ENCODE measurements at regions not wholly inside any gene's neighbourhood (a gene's known extent, or its start where the extent isn't known, plus 50 kb on each side); places are given as distances from the start of the nearest gene placed in this dataset.

GRCh38 chr11:109036011-109036410 lies 371.1 kb downstream of the DDX10 start:
- Histone ChIP-seq H3K9ac (no peak overlapping the region), H3K4me2 (peak overlapping the region; percentile 53), H2AFZ (replicated peaks) (peak overlapping the region; percentile 27), H4K20me1 (ENCODE audit: low read depth) (no peaks in the 10 kb centered on the region), H3K4me3 (no peak overlapping the region), H3K36me3 (no peaks in the 10 kb centered on the region), H3K27ac (peak overlapping the region; percentile 41), H3K27me3 (no peaks in the 10 kb centered on the region), H3K79me2 (ENCODE audit: low read depth) (no peaks in the 10 kb centered on the region), H3K9me3 (ENCODE audit: low read depth) (no peaks in the 10 kb centered on the region), H3F3A (ENCODE audit: low read depth) (peaks cover 7% of the 10 kb centered on the region), H3K4me1 (peaks cover 26% of the 10 kb centered on the region)
- H3K4me3 Mint-ChIP-seq, result no peak overlapping the region
- peaks cover 6% of the 10 kb centered on the region for H3K9me3 Mint-ChIP-seq
- H3K4me1 Mint-ChIP-seq, result peaks cover 25% of the 10 kb centered on the region
- H3K27me3 Mint-ChIP-seq (ENCODE audit: insufficient read depth, low read depth), result peaks cover 3% of the 10 kb centered on the region
- H3K36me3 Mint-ChIP-seq, result no peaks in the 10 kb centered on the region
- TF ChIP-seq CTCF (IDR thresholded peaks at IDR 0.05) (no peak), EZH2 (IDR thresholded peaks at IDR 0.05) (no peak), EZH2phosphoT487 (IDR thresholded peaks at IDR 0.05) (no peak)
- peak; percentile 15 for DNase-seq (ENCODE audit: low spot score)
- peak overlapping the region; percentile 15 for H3K27ac Mint-ChIP-seq

- H3K9ac ChIP-seq, result no peak overlapping the region
- H3K36me3 ChIP-seq, result no peaks in the 10 kb centered on the region
- H3F3A ChIP-seq (ENCODE audit: low read depth), result peaks cover 7% of the 10 kb centered on the region
- Mint-ChIP-seq H3K4me1 (peaks cover 25% of the 10 kb centered on the region), H3K27me3 (ENCODE audit: insufficient read depth, low read depth) (peaks cover 3% of the 10 kb centered on the region), H3K4me3 (no peak overlapping the region), H3K36me3 (no peaks in the 10 kb centered on the region), H3K27ac (peak overlapping the region; percentile 67), H3K9me3 (peaks cover 3% of the 10 kb centered on the region)
- TF ChIP-seq EZH2phosphoT487 (IDR thresholded peaks at IDR 0.05), result no peak
- no peak for TF ChIP-seq CTCF (IDR thresholded peaks at IDR 0.05)
- TF ChIP-seq EZH2 (IDR thresholded peaks at IDR 0.05), result no peak
- peaks cover 26% of the 10 kb centered on the region for H3K4me1 ChIP-seq
- peak overlapping the region; percentile 21 for H3K4me2 ChIP-seq
- no peaks in the 10 kb centered on the region for H3K27me3 ChIP-seq
- peak overlapping the region; percentile 69 for H3K27ac ChIP-seq
- H3K9me3 ChIP-seq (ENCODE audit: low read depth), result no peaks in the 10 kb centered on the region
- H4K20me1 ChIP-seq (ENCODE audit: low read depth), result no peaks in the 10 kb centered on the region
- H2AFZ ChIP-seq (replicated peaks), result peak overlapping the region; percentile 45
- no peak overlapping the region for H3K4me3 ChIP-seq
- no peaks in the 10 kb centered on the region for H3K79me2 ChIP-seq (ENCODE audit: low read depth)
- DNase-seq (ENCODE audit: low spot score), result peak; percentile 12
Observed at GRCh38 chr11:109037856-109038780, 373.2 kb downstream of the DDX10 start.

GRCh38 chr11:109039611-109040010 lies 374.7 kb downstream of the DDX10 start:
- no peak for TF ChIP-seq EZH2 (IDR thresholded peaks at IDR 0.05)
- H3K27ac Mint-ChIP-seq, result no peak overlapping the region
- no peaks in the 10 kb centered on the region for H3K79me2 ChIP-seq (ENCODE audit: low read depth)
- peaks cover 29% of the 10 kb centered on the region for H3K4me1 Mint-ChIP-seq
- H3K4me2 ChIP-seq, result no peak overlapping the region
- no peaks in the 10 kb centered on the region for H4K20me1 ChIP-seq (ENCODE audit: low read depth)
- no peak overlapping the region for H2AFZ ChIP-seq (replicated peaks)
- no peak overlapping the region for H3K4me3 Mint-ChIP-seq
- no peak overlapping the region for H3K27ac ChIP-seq
- H3K9ac ChIP-seq, result no peak overlapping the region
- no peaks in the 10 kb centered on the region for H3K27me3 ChIP-seq
- H3K36me3 ChIP-seq, result no peaks in the 10 kb centered on the region
- no peaks in the 10 kb centered on the region for H3K9me3 Mint-ChIP-seq
- peaks cover 3% of the 10 kb centered on the region for H3K27me3 Mint-ChIP-seq (ENCODE audit: insufficient read depth, low read depth)
- H3K4me1 ChIP-seq, result peaks cover 26% of the 10 kb centered on the region
- no peak for DNase-seq (ENCODE audit: low spot score)
- H3K9me3 ChIP-seq (ENCODE audit: low read depth), result no peaks in the 10 kb centered on the region
- H3K36me3 Mint-ChIP-seq, result no peaks in the 10 kb centered on the region
- H3F3A ChIP-seq (ENCODE audit: low read depth), result peaks cover 7% of the 10 kb centered on the region
- no peak overlapping the region for H3K4me3 ChIP-seq

GRCh38 chr11:109040303-109040702 lies 375.4 kb downstream of the DDX10 start:
- Histone ChIP-seq H3K9ac (no peak overlapping the region), H3K79me2 (ENCODE audit: low read depth) (no peaks in the 10 kb centered on the region), H4K20me1 (ENCODE audit: low read depth) (no peaks in the 10 kb centered on the region), H3K9me3 (ENCODE audit: low read depth) (no peaks in the 10 kb centered on the region), H3F3A (ENCODE audit: low read depth) (peaks cover 7% of the 10 kb centered on the region), H3K36me3 (no peaks in the 10 kb centered on the region), H3K4me2 (no peak overlapping the region), H3K27me3 (no peaks in the 10 kb centered on the region), H3K4me1 (peaks cover 25% of the 10 kb centered on the region), H2AFZ (replicated peaks) (no peak overlapping the region), H3K4me3 (no peak overlapping the region), H3K27ac (no peak overlapping the region)
- no peak overlapping the region for H3K27ac Mint-ChIP-seq
- TF ChIP-seq CTCF (IDR thresholded peaks at IDR 0.05) (peak; percentile 39), EZH2 (IDR thresholded peaks at IDR 0.05) (no peak)
- peaks cover 29% of the 10 kb centered on the region for H3K4me1 Mint-ChIP-seq
- H3K27me3 Mint-ChIP-seq (ENCODE audit: insufficient read depth, low read depth), result peaks cover 3% of the 10 kb centered on the region
- H3K9me3 Mint-ChIP-seq, result no peaks in the 10 kb centered on the region
- DNase-seq (ENCODE audit: low spot score), result peak; percentile 26
- no peaks in the 10 kb centered on the region for H3K36me3 Mint-ChIP-seq
- no peak overlapping the region for H3K4me3 Mint-ChIP-seq

Measured in neural progenitor cell (in vitro differentiated cells).